ENCODE measurements at regions not wholly inside any gene's neighbourhood (a gene's known extent, or its start where the extent isn't known, plus 50 kb on each side); places are given as distances from the start of the nearest gene placed in this dataset.

GRCh38 chr13:106660746-106661625 is 93.0 kb upstream of the ARGLU1 start:
- H3K36me3 ChIP-seq (ENCODE audit: control insufficient read depth in 2 of 2, extremely low read depth in 1 of 2, insufficient read depth in 2 of 2, low read length in 2 of 2) = no peaks in the 10 kb centered on the region
- H3K9me3 ChIP-seq (replicated peaks; ENCODE audit: control insufficient read depth, insufficient read depth, low read length) = no peaks in the 10 kb centered on the region
- H3K9me1 ChIP-seq (replicated peaks; ENCODE audit: control insufficient read depth, extremely low read depth, insufficient read depth, low read length) = no peaks in the 10 kb centered on the region
- dilution Hi-C loops (cut with MboI; ENCODE audit: extremely low pct_ligation_motif_present, low sequenced_read_pairs) (no loop called here), intact Hi-C loops (cut with micrococcal nuclease) (no loop called here)
- TF ChIP-seq JUN (IDR thresholded peaks at IDR 0.05; ENCODE audit: borderline replicate concordance, insufficient read depth, insufficient read length, low read depth) (no peak), FOS (IDR thresholded peaks at IDR 0.05; ENCODE audit: borderline replicate concordance, insufficient read depth, low read length) (no peak), POLR2AphosphoS5 (IDR thresholded peaks at IDR 0.05; ENCODE audit: insufficient read depth, low read depth, low read length) (no peak), MYC (IDR thresholded peaks at IDR 0.05; ENCODE audit: low read depth, low read length) (no peak), GATA2 (IDR thresholded peaks at IDR 0.05; ENCODE audit: insufficient read depth, insufficient read length, low read depth, low read length) (no peak), EZH2 (IDR thresholded peaks at IDR 0.05; ENCODE audit: borderline replicate concordance, low read depth, low read length, severe bottlenecking) (no peak), POLR2A (IDR thresholded peaks at IDR 0.05; ENCODE audit: low read depth, low read length) (no peak), MAX (IDR thresholded peaks at IDR 0.05; ENCODE audit: insufficient read depth, insufficient read length) (no peak), CTCF (IDR thresholded peaks at IDR 0.05; ENCODE audit: extremely low read depth in 1 of 2, insufficient read depth in 1 of 2, low read depth in 1 of 2, low read length in 2 of 2) (no peak)
- no peak overlapping the region for H3K4me2 ChIP-seq (ENCODE audit: insufficient read depth, low read length)
- no peak for DNase-seq (ENCODE audit: low read depth, low spot score)
- CTCF ChIA-PET = no interaction called here
- H3K27ac ChIP-seq (ENCODE audit: insufficient read depth, low read depth, low read length) = no peak overlapping the region
- POLR2A ChIA-PET = no interaction called here
- H3K4me1 ChIP-seq (ENCODE audit: control insufficient read depth, extremely low read depth, insufficient read depth, low read length) = no peaks in the 10 kb centered on the region
- H3K4me3 ChIP-seq (replicated peaks in 1 of 3; ENCODE audit: insufficient read depth in 1 of 3, low read depth in 1 of 3, low read length in 3 of 3) = no peak overlapping the region
- no TSS peak for BruUV-seq (replicated peaks)
- H2AFZ ChIP-seq (ENCODE audit: low read depth, low read length) = no peak overlapping the region
- no peaks in the 10 kb centered on the region for H3K27me3 ChIP-seq (ENCODE audit: control insufficient read depth in 2 of 2, insufficient read depth in 2 of 2, low read length in 2 of 2)
- H3K79me2 ChIP-seq (ENCODE audit: control insufficient read depth, insufficient read depth, low read length) = no peaks in the 10 kb centered on the region
- no peak for FAIRE-seq
- no peak overlapping the region for H3K9ac ChIP-seq (replicated peaks; ENCODE audit: extremely low read depth, insufficient read depth, low read length)
- H4K20me1 ChIP-seq (replicated peaks; ENCODE audit: control insufficient read depth, extremely low read depth, insufficient read depth, low read length) = peaks cover 2% of the 10 kb centered on the region
